Lung microvascular endothelial cell (primary cell): ENCODE measurements at regions not wholly inside any gene's neighbourhood (a gene's known extent, or its start where the extent isn't known, plus 50 kb on each side); places are given as distances from the start of the nearest gene placed in this dataset.
A peak's percentile ranks its signal among the peaks of the same experiment; 100 is the strongest.

Experiments used
- DNase-seq, 2 donors: peaks; one replicate each; pipeline versions ENCODE4 v3.0.0 to v3.0.0-alpha.2; 2010; ENCODE audit warnings: low read depth in 2 of 2

DNA sequence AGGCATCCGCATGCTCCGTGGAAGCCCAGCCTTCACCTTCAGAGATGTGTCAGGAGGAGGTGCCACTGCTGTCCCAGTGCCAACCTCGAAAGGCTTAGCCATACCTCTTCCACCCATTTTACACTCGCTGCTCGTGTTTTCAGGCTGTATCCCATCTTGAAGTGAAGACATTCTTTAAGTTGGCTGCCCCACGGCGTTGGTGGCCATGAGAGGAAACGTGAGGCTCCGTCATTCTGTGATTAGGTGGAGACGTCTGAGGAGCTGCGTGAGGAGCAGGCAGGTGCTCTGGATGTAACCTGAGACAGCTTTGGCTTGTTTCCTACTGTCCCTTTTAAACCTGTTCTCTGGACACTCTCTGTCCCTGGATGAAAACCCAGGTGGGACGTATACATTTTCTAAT, 159.9 kb upstream of the RNF32 start:
- DNase-seq: no peak

DNA sequence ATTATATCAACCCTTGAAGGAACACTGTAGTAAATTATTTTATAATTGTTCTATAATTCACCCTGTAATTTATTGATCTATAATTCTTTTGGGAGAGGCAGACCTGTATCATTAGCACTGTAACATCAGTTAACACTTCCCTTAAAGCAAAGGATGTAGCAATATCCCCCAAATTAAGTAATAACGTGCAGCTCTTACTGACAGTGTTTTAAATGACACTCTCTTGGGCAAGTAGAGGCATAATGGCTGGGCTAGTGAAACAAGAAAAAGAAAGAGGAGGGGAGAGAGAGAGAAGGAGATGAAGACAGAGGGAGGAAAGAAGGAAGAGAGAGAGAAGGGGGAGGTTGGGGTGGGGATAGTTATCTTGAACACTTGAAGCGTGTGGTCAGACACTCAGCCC, 161.0 kb upstream of the RNF32 start:
- DNase-seq: no peak

DNA sequence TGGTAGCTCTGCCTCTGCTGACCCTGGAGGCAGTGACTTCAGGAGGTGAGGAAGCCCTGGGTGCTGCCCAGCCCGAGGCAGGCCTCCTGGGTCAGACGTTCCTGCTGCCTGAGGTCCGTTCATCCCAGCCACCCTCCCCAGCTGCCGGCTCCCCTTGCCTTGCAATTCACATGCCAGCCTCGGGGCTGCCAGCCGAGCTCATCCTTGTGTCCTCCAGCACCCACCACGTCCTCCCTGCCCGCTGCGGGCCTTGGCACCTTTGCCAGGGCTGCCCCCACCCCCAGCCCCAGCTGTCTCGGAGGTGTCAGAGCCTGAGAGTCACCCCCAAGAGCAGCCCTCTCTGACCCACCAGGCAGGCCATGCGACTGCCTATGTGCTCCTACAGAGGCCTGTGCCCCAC, 162.1 kb upstream of the RNF32 start:
- DNase-seq: no peak

DNA sequence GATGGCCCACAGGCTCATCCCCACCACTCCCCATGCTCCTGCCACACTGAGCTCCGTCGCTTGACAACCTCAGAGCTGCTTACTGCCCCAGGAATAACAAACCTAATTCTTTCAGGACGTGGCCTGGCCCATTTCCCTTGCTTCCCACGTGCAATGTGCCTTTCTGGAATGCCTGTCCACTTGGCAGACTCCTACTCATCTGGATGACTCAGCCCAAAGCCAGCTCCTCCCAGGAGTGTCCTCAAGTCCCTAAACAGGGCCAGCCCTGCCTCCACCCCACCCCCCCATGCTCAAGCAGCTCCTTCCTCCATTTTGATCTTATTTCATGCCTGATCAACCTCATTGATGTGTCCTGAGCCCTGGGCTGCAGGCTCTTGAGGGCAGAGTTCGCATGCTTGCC, 164.9 kb upstream of the RNF32 start:
- DNase-seq: peak in 1 of 2 donors; percentile 16

DNA sequence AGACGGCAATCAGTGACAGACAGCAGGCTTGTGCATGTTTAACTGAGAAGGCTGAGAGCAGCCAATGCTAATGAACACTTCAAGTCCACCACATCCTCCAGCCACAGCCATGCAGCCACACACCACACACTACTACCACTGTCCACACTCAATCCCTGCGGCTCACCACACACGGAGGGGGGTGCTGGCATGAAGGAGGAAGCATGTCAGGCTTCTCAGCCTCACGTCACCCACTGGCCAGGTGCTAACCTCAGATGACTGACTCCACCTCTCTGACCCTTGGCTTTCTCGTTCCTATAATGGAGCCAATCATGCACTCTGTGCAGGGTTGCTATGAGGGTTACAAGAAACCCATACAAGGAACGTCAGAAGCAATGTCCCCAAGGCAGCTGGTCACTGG, 165.4 kb upstream of the RNF32 start:
- DNase-seq: no peak

DNA sequence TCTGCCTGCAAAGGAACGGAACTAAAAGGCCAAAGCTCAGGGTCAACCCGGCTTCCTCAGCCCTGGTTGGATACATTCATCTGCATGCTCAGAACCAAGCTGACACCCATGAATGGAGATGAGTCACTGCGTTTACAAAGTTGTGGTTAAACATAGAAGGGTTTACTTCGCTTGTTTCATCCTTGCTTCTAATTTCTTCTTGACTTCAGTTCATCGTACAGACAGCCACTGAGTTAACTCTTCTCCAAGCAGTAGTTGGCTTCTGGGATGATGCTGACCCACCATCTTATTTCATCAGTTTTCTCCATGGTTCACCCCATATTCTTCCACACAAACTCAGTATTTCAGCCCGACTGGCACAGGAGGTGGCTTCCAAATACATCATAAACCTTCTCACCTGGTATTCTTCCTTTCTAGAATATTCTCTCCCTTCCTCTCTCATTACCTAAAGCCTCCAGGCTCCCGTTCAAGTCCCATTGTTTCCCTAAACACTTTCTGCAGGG, 166.3 kb upstream of the RNF32 start:
- DNase-seq: peak; percentile 14 to 87

DNA sequence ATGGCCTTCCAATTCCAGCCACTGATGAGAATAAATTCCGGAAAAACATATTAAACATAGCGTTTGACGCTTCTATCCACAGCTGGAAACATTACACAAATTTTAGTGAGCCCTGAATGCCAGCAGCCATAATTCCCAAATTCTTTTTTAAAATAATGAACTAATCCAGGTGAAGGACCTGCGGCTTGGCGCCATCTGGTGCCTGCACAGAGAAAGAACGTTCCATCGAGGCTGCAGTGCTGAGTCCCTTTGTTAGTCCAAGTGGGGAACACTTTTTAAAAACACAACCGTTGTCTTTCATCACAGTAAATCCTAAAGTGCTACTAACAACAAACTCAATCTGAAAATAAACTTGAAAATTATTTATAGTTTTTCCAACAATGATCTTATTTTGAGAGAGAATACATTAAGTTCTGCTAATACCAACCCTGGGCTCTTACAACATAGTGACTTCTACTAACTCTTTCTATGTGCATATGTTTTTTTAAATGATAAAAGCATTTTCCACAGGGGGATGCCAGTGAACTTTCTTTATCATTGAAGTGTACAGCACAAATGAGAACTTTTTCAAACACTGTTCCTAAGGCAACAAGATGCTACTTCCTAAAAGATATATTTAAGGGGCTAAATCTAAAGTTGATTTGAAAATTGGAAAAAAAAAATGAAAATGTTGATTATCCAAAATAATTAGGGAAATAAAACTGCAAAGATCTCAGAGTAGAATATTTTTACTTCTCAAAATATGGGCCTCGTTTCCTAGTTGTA, 166.9 kb upstream of the RNF32 start:
- DNase-seq: peak; percentile 53 to 65

DNA sequence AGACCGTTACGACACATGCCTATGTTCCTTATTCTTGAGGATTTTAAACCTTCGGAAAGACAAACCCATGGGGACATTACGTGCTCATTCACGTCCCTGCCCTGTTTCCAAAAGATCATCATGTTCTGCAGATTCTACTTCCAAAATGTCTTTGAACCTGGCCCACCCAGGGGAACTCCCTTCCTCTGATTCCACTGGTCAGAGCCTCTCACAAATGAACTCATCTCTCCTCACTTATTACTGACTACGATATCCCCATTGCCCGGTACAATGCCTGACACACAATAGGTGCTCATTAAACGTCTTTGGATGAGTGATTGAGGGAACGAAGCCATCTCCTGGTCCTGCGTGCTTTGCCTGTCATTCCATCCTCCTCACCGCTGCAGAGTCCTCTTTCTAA, 168.3 kb upstream of the RNF32 start:
- no peak for DNase-seq

DNA sequence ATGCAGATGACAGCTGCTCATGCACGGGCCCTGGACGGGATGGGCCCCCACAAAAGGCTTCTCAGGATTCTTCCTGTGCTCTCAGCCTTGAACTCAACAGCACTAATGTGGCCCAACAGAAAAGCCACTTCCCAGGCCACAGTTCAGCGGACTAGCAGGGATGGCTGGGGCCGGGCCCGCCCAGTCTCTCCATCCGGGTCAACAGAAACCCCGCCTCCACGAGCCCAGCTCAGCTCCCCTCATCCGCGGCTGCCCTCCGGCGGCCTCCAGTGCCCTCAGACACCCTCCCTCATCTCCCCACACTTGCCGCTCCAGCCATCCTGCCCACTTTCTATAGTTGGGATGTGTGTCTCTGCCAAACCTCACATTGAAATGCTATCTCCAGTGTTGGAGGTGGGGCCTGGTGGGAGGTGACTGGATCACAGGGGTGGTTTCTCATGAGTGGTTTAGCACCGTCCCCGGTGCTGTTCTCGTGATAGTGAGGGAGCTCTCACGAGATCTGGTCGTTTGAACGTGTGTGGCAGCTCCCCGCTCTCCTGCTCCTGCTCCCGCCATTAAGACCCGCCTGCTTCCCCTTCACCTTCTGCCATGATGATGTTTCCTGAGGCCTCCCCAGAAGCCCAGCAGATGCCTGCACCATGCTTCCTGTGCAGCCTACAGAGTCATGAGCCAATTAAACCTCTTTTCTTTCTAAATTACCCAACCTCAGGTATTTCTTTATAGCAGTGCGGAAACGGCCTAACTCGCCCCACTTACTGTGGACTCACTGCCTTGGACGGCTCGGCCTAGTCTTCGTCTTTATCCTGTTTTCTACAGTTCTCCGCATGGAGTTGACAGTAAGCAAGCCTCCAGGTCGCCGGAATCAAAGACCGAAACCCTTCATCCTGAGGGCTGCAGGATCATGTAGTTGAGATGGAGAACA, 169.9 kb upstream of the RNF32 start:
- DNase-seq: no peak

DNA sequence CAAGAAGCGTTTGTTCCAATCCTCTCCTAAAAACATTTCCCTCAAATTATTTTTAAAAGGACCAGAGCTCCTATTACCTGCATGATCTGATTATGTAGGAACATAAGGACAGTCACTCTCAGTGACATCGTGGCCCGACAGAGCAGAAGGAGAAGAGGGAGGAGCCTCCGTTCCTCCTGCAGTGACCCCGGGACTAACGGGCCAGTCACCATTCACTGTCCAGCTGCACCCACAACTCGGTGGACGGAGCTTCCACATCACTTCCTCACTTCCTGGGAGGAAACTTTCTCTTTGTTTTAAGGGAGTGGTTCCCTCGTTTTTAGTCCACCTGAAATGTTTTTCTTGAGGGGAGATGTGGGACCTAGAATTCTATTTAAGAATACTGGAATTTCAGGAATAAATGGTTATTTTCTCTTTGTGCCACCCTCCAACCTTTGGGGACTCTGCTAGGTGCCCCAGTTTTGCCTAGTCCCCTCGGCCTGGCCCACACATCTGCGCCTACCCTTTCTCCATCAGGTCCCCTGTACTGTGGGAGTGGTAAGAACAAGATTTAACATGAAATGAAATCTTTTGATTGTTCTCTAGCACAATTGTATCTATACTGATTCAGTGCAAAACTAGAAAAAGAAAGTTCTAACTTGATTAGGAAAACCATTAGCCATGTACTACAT, 173.5 kb upstream of the RNF32 start:
- DNase-seq: no peak

DNA sequence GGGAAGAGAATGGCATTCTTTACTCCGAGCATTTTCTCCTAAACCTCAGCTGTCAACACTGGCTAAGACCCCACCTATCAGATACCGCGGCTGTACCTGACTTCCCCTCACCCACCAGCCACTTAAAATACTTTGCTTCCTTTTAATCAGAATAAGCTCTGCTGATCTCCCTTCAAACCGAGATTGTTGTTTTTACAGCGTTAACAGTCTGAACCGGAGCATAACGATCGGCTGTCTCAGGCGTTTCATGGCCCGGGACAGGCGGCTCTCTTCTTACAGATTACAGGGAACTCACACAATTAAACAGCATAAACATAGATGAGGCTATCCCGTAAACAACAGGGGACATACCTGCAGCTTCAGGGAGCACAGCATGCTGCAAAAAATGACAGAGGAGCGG, 174.3 kb upstream of the RNF32 start:
- DNase-seq: no peak

DNA sequence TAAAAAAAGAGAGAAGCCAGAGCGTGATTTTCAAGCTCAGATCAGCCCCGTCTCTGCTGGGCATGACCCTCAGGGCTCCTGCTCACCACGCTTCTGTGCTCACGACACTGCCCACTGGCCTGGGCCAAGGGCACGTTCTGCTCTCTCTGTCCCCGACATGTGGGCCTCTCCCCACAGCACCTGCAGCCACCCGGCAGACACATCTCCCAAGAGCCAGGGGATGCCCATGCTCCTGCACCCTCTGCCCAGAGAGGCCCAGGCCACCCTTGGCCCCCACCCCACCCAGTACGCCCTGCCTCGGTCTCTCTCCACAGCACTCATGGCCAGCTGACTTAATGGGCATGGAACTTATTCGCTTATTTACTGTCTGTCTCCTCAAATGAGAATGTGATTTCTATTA, 175.4 kb upstream of the RNF32 start:
- no peak for DNase-seq

DNA sequence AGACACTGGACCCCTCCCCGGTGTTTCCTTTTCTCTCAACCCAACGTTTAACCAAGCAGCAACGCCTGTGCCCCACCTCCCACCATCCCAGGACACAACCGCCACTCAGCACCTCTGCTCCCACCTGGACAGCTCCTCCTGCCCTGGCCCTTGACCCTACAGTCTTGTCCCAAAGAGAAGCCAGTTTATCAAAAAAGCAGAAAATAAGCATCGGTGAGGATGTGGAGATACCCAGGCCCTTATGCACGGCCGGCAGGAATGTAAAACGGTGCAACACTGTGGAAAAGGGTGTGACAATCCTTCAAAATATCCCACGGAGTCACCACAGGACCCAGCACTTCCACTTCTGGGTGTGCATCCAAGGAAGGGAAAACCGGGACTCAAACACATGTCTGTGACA, 176.2 kb upstream of the RNF32 start:
- DNase-seq: no peak

DNA sequence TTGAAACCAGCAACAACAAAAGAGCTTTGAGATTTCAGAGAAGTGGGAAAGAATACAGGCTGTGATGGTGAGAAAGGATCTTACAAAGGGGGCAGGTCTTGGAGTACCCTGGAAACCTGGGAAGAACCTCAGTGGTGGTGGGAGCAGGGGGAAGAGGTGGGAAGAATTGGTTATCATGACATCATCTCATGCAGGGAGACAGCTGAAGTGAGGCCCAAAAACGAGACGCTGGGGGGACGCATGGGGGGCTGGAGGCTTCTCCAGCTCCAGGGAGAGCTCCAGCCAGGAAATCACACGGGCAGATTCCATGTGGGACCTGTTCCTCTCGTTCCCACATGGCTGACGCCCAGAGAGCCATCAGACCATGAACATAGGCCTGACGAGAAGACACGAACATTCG, 177.3 kb upstream of the RNF32 start:
- DNase-seq: no peak

DNA sequence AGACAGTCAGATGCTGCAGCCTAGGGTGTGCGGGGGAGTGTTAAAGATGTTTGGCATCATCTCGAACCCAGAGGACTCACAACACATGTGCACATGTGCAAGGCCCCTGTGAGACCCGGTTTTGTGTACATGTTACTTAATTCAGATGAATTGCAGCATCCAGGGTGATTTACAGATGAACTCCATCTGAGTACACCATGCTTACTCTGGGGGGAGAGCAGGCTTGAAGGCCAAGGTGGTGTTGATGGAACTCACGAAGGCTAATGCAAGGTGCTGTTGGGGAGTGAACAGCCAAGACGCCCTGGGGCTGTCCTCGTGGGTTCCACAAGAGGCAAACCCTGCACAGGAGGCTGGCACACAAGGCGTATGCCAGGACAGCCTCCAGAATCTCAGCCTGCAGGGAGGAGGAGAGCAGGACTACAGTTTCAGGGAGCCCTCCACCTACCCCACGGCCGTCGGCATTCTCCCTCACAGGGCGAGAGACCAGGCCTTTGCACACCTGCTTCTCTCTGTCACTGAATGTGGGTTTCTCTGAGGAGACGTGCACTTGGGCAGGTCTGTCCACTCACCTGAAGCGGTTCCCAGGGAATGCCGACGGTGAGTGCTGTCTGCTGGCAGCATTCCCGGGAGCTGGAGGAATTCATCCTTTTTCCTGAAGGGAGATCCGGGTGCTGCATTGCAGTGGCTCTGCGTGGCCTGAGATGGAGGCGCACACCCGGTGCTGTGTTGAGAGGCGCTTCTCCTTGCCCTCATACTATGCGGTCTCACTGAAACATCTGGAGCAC, 178.5 kb upstream of the RNF32 start:
- DNase-seq: peak in 1 of 2 donors; percentile 9

DNA sequence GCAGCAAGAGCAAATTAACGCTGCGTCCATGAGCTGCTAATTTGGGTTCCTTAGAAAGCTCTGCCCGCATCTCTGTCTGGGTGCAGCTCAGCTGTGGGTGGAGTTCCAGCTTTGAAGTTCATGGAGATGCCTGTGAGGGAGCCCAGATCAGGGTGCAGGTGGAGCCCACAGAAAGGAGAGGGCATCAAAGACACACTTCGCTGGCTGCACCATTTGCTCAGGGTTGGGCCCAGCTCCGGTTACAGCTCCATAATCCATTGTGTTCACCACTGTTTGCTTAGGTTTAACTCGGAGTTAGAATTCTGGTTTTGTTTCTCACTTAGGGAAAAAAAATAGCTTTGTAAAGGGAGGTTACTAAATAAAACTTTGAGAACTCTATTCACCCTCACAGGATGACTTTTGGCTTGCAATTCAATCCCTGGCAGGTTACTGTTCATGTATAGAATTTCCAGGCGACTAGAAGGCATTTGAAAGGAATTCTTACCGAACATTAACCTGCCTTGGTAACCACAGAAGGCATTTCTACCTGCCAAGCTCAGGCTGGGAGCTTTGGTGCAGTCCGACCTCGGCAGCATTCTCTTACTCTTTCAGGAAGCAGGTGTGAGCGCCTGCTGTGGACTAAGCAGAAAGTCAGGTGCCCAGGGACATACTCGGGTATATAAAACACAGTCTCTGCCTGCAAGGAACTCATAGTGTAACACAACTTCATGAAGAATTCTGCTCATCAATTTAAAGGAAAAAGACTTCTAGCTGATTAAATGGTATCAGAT, 179.5 kb upstream of the RNF32 start:
- no peak for DNase-seq

DNA sequence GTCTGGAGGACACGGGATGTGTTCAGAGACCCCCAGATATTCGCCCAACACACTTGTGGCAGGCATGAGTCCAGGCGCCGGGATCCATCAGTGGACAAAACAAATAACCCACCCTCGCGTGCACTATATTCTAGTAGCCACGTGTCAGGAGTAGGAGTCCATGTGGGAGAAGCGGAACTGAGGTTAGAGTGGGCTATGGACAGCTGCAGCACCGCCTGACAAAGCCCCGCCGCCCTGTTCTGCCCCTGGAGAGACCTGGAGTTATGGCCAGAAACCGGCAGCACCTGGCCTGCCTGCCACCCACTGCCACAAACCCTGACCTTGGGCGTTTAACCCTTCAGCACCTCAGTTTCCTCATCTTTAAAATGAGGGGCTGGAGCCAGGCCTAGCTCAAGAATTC, 181.0 kb upstream of the RNF32 start:
- no peak for DNase-seq

DNA sequence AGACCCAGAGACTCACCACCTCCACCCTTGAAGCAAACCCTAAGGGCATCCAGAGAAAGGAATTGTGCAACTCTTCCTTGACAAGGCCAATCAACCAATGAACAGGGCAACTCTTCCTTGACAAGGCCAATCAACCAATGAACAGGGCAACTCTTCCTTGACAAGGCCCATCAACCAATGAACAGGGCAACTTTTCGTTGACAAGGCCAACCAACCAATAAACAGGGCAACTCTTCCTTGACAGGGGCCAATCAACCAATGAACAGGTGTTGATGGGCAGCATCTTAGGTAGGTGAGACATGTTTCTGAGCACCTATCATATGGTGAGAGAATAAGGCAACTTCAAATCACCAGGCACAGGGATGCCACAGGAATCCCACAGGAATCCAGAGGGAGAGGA, 181.5 kb upstream of the RNF32 start:
- DNase-seq: no peak

DNA sequence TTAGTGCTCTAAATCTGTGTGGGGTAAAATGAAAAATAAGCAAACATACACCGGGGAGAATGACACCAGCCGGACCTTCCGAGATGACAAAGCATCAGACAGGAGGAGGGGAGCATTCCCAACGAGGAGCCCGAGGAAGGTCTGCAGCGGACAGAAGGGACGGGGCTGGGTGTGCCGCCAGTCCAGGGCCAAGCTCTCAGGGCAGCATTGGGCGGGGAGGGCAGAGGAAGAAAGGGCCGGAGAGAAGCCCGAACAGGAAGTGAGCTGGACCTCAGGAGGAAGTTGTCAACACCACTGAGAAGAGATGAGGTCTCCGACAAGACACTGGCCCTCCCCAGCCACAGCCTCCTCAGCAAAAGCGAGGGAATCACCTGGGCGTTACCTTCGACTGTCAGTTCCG, 182.6 kb upstream of the RNF32 start:
- DNase-seq: no peak

DNA sequence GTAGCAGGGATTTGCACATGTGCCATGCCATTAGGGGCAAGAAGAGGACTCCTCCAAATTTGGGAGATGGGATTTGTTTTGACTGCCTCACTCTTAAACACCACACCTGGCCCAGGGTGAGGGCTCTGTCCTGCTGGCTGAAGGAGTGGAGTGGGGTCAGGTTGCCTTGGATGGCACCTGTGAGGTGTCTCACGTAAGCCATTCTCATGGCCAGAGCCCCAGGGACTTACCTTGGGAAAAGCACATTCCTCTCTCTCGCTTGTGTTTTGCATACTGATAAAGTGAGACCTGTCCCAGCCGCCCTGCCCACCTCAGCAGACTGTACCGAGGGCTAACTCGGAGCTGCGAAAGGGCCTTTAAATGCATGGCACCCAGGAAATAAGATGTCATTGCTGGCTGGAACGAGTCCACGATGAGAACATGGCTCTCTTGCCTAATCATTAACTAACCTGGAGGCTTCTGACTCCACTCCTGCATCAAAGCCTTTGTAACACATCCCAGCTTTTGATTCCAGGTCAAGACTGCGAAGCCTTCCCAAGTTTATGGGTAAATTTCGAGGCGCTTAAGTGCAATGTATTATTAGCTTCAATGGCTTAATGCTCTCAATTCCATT, 184.0 kb upstream of the RNF32 start:
- no peak for DNase-seq
